ENCODE measurements at regions not wholly inside any gene's neighbourhood (a gene's known extent, or its start where the extent isn't known, plus 50 kb on each side); places are given as distances from the start of the nearest gene placed in this dataset.

DNA sequence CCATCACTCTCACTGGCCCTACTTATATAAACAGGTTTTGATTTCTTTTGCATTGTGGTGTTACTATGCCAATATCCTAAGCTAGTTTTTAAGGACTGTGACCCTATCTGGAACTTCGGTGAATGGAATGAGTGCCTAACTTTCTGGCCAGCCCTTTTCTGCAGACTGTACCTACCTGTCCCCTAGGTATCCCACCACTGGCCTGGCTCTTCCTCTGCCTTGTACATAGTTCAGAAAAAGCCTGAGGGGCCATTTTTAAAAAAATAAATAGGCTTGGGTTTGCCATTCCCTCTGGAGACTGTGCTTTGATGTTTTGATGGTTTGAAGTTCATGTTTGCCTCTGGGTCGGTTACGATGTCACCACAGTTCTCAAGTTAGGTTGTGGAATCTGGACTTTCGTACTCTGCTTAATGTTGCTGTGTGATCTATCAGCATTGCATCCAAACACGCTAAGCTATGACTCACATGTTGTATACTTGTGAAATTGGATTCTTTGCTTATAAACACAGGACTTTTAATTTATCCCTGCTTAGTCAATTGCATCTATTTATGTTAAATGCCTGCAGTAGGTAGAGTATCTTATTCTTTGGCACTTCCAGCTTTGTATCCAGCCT lies 182.0 kb downstream of the ANKRD50 start:
- DNase-seq (ENCODE audit: low read depth) = no peak

DNA sequence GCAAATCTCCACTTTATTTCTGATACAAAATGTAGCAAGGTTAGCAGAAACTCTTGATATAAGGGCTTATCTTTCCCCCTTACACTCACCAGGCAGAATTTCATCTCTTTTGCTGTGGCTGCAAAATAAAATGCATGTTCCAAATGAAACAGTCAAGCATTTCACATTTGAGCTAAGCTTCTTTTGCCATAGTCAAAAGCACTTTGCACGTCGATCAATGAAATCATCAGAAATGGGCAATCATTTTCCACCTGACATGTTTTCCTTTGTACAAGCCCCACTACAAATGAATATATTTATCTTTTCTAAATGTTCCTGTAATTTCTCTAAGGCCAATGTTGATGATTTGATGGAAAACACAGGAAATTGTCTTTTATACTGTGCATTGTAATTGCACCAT lies 178.4 kb downstream of the ANKRD50 start:
- DNase-seq (ENCODE audit: low read depth) = no peak

- no peak for DNase-seq (ENCODE audit: low read depth)
Observed at GRCh38 chr4:124535003-124535402, 177.5 kb downstream of the ANKRD50 start.

DNA sequence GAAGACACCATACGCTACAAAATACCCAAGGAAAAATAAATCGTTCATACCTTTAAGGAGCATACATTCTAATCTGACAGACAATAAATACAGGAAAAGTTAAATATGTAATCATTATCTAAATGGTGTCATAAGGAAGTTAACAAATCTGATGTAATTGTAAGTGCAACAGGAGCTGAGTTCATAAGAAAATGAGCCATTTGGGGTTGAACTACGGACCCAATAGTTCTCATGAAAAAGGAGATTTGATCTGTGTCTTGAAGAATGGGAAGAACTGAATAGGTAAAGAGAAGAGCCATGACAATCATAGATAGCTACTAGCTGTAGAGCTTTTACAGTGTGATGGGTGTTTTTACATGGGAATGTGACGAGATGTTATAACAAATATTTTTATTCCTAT lies 175.6 kb downstream of the ANKRD50 start:
- no peak for DNase-seq (ENCODE audit: low read depth)

GRCh38 chr4:124537971-124538370 lies 174.6 kb downstream of the ANKRD50 start:
- DNase-seq (ENCODE audit: low read depth) = no peak

DNA sequence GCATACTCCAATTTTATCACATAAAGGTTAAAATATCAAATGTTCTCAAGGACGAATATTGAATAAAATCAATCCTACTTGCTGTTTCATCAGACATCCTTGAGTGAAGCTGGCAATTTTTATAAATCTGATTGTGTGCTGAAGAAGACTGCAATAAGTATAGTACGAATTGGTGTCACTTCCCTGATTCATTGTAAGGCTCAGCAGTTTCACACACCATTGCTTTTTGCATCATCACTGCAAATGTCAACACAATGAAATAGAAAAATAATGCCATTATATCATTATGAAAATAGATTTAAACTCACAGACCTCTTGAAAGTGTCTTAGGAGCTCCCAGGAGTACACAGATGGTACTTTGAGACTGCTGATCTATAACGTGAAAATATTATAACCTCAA lies 172.5 kb downstream of the ANKRD50 start:
- no peak for DNase-seq (ENCODE audit: low read depth)

DNA sequence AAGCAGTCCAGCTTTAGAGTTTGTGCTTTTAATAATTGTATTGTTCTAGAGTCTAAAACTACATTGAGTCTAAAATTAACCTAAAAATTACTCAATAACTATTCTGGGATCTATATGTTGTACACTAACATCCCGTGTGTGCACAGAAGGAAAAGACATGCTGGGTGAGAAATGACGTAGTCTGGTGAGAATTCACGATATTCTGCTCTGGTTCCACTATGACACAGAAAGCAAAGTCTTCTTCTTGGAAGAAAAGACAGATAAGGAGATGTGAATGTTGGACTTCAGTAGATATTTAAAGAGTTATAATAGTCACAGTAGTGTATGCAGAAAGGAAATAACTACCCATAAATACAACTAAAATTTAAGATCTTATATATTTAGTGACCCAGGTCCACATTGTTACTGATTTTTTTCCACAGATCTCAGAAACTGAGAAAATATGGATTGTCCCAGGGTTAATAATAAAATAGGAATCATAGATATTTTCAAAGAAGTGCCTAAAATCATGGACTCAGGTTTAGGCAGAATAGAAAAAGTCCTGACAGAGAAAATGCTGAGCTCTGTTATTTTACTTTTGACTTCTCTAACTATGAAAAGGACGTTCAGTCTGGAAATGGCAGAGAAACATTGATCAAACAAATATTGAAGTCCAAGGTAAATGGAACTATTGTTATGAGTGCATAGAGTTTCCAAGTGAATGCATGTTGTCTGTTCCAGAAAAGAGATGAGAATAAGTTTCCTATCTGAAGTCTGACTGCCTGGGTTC lies 170.7 kb downstream of the ANKRD50 start:
- no peak for DNase-seq (ENCODE audit: low read depth)

GRCh38 chr4:124555959-124556358 lies 156.6 kb downstream of the ANKRD50 start:
- DNase-seq (ENCODE audit: low read depth) = no peak

GRCh38 chr4:124564121-124564520 lies 148.4 kb downstream of the ANKRD50 start:
- no peak for DNase-seq (ENCODE audit: low read depth)

DNA sequence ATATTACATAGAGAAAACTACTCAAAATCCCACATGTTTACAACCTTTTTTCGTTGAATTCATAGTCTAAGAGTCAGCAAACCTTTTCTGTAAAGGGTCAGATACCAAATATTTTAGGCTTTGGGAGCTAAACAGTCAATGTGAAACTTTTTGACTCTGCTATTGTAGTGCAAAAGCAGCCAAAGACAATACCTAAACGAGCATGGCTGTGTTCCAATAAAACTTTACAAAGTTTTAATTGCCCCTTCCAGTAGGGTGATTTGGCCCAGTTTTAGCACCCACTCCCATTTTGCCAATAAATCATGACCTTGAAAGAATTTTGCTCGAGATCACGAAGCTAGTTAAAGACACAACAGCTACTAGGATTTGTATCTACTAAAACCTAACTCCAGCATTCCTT lies 147.2 kb downstream of the ANKRD50 start:
- DNase-seq (ENCODE audit: low read depth) = no peak

GRCh38 chr4:124566030-124566429 lies 146.5 kb downstream of the ANKRD50 start:
- no peak for DNase-seq (ENCODE audit: low read depth)

DNA sequence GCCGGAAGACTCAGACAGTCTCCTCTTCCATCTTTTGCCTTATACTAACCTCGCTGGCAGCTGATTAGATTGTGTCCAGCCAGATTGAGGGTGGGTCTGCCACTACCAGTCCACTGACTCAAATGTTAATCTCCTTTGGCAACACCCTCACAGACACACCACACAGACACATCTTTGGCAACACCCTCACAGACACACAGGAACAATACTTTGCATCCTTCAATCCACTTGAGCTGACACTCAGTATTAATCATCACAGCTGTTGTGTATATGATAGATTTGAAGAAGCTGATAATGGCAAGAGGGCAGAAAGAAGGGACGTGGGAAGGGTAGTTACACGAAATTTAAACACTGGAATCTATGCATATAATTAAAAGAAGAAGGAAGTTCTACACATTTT lies 139.5 kb downstream of the ANKRD50 start:
- DNase-seq (ENCODE audit: low read depth) = no peak

DNA sequence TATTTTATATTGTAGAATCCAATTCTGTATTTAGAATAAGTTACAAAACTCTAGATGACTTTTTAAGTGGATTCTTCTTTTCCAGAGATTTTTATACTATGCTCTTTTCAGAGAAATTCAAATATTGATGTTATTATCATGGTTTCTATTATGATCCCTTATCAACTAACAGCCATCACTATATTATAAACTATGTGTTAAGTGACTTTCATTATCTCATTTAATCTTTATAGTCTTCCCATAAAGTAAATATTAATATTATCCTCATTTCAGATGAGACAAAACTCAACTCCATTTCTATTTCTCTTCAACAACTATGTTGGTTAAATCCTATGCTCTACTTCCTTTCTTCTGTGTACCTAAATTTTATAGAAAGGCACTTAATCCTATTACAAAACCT lies 132.6 kb downstream of the ANKRD50 start:
- no peak for DNase-seq (ENCODE audit: low read depth)

GRCh38 chr4:124583797-124584196 lies 128.7 kb downstream of the ANKRD50 start:
- DNase-seq (ENCODE audit: low read depth) = no peak

GRCh38 chr4:124589786-124590185 lies 122.7 kb downstream of the ANKRD50 start:
- DNase-seq (ENCODE audit: low read depth) = no peak

DNA sequence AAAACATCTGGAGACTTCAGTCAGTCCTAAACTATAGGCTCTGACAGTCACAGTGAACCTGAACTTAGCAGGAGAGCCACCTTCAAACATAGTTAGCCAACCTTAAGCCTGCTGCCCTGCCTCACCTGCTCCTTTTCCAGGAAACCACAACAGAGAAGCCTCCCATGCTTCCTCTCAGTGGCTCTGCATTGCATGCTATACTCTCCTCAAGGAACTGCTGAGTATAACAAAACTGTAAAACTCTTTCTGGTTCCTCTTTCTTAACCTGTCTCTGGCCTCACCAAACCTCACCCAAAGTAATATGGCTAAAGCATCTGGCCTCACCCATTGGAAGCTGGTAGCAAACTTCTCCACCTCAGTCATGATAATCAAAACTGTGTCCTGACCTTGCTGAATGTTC lies 122.1 kb downstream of the ANKRD50 start:
- DNase-seq (ENCODE audit: low read depth) = no peak

GRCh38 chr4:124591637-124592036 lies 120.9 kb downstream of the ANKRD50 start:
- no peak for DNase-seq (ENCODE audit: low read depth)

DNA sequence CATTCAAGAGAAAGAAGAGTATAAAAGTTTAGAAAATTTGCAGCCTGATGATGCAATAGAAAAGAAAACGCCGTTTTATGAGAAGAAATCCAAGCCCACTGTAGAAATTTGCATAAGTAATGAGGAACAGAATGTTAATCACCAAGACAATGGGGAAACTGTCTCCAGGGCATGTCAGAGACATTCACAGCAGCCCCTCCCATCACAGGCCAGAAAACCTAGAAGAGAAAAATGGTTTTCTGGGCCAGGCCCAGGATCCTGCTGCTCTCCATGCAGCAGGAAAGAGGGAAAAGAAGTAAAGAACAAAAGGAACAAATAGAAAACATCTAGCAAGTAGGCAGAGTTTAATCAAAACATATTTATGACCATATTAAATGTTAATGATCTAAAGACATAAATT lies 119.0 kb downstream of the ANKRD50 start:
- DNase-seq (ENCODE audit: low read depth) = no peak

DNA sequence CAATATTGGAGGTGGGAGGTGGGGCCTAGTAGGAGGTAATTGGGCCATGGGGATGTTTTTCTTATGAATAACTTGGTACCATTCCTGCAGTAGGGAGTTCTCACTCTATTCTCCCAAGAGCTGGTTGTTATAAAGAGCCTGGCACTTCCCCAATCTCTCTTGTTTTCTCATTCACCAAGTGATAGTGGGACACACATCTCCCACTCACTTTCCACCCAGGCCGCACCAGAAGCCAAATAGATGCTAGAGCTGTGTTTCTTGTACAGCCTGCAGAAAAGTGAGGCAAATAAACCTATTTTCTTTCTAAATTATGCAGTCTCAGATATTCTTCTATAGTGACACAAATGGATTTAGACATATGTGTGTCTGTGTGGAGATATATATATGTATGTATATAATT lies 117.6 kb downstream of the ANKRD50 start:
- DNase-seq (ENCODE audit: low read depth) = no peak

DNA sequence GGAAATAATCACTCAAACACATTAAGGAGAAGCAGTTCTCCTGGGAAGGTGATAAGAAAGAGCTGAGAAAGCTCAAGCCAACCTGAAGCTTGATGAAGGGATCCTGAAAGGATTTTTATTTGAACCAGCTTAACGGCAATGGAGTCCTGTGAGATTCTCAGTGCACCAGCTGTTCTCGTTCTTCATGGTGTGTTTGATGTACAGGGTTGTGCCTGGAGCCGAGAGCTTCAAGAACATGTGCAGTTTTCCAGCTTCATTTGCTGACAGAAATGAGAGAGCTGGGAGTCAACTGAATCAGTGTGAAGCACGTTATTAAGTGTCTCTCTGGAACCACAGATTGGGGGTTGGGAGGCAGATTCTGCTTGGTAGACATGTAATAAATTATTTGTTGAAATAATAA lies 115.7 kb downstream of the ANKRD50 start:
- DNase-seq (ENCODE audit: low read depth) = no peak

DNA sequence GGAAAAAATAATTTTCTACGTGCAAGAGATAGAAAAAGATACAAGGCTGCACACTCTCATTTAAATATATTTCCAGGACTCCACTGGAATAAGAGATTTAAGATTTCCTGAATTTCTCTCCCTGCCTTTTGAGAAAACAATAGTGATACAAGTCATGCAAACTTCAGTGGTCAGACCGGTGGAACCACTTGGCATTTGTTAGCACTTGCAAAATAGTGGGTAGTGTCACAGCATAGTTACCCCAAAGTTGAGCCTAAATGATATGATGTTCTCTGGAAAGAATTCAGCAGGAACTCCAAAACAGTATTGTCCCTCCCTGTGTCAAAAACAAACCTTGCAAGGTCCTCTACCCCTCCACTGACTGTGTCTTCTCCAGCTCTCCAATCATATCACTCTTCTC lies 102.3 kb downstream of the ANKRD50 start:
- DNase-seq (ENCODE audit: low read depth) = no peak
